ENCODE measurements at regions not wholly inside any gene's neighbourhood (a gene's known extent, or its start where the extent isn't known, plus 50 kb on each side); places are given as distances from the start of the nearest gene placed in this dataset.

DNA sequence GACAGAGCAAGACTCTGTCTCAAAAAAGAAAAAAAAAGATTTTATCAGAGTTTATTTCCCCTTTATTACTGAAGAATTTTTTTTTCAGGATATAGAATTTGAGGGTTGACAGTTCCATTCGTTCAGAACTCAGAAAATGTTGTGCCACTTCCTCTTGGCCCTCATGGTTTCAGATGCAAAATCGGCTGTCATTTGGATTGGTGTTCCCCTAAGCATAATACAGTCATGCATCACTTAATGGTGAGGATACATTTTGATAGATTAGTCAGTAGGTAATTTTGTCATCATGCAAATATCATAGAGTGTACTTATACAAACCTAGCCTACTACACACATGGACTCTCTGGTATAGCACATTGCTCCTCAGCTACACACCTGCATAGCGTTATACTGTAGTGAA lies 263.9 kb upstream of the RTL1 start:
- TF ChIP-seq, protein P1, sequence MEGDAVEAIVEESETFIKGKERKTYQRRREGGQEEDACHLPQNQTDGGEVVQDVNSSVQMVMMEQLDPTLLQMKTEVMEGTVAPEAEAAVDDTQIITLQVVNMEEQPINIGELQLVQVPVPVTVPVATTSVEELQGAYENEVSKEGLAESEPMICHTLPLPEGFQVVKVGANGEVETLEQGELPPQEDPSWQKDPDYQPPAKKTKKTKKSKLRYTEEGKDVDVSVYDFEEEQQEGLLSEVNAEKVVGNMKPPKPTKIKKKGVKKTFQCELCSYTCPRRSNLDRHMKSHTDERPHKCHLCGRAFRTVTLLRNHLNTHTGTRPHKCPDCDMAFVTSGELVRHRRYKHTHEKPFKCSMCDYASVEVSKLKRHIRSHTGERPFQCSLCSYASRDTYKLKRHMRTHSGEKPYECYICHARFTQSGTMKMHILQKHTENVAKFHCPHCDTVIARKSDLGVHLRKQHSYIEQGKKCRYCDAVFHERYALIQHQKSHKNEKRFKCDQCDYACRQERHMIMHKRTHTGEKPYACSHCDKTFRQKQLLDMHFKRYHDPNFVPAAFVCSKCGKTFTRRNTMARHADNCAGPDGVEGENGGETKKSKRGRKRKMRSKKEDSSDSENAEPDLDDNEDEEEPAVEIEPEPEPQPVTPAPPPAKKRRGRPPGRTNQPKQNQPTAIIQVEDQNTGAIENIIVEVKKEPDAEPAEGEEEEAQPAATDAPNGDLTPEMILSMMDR (IDR thresholded peaks at IDR 0.05; ENCODE audit: extremely low read depth in 1 of 2, insufficient read depth in 1 of 2, low read depth in 1 of 2, low read length in 2 of 2), result no peak
- TF ChIP-seq EZH2 (IDR thresholded peaks at IDR 0.05; ENCODE audit: borderline replicate concordance, low read depth, low read length, severe bottlenecking), result no peak

All from endothelial cell of umbilical vein (primary cell).